HepG2 (cell line): ENCODE measurements at regions not wholly inside any gene's neighbourhood (a gene's known extent, or its start where the extent isn't known, plus 50 kb on each side); places are given as distances from the start of the nearest gene placed in this dataset.

ENCODE experiments used
- ATAC-seq: fragments of 200-7000 bp; cut with Tn5 transposase; 3 replicates; pipeline ENCODE4 v1.9.1; 2020; ENCODE audit warnings: mild to moderate bottlenecking, moderate library complexity
- BruUV-seq: library from RNA; stranded (reverse); fragments of 400-500 nt; replicated peaks from 2 replicates; lab custom pipeline; 2021; lab: Mats Ljungman, UMichigan
- CTCF ChIA-PET: fragments of 300-600 bp; formaldehyde crosslinking; extraction: SDS; loops from one replicate; lab custom pipeline; 2021; ENCODE audit warnings: low total read pairs, inconsistent platforms, low intra/inter-chr PET ratio; lab: Yijun Ruan, JAX
- POLR2A ChIA-PET: fragments of 350-600 bp; sonication (Branson Sonifier 250); formaldehyde crosslinking; loops from one replicate; lab custom pipeline; 2020; ENCODE audit warnings: antibody characterized with exemption, inconsistent platforms; lab: Yijun Ruan, JAX
- DNase-seq: peaks from one replicate; pipeline ENCODE4 v3.0.0-alpha.2; 2015; ENCODE audit warnings: low spot score
- FAIRE-seq: peaks from 3 replicates; lab custom pipeline; 2011; peaks lifted over from hg19 to GRCh38; lab: Jason Lieb, UNC
- H2AFZ ChIP-seq: one replicate; pipeline ENCODE4 v1.6.1; 2011; ENCODE audit warnings: low read length, inconsistent platforms
- H3K27ac ChIP-seq: fragments of 300-600 bp; 3 replicates; pipeline ENCODE4 v1.8.0; 2011; ENCODE audit warnings: mixed run types, mild to moderate bottlenecking, mixed read lengths, low read length, inconsistent platforms; ENCODE audit not compliant: insufficient read depth; ENCODE audit errors: extremely low read length
- H3K27me3 ChIP-seq, 2 experiments: fragments of 200-600 bp in 1 of 2; 2 replicates in 1 of 2; 3 replicates in 1 of 2; pipeline versions ENCODE4 v1.6.0 to v1.8.0; 2011; ENCODE audit warnings: low read length in 2 of 2, mild to moderate bottlenecking in 2 of 2, moderate library complexity in 2 of 2, inconsistent platforms in 1 of 2; ENCODE audit not compliant: insufficient read depth in 2 of 2, control insufficient read depth in 1 of 2
- H3K36me3 ChIP-seq, 2 experiments: fragments of 200-600 bp in 1 of 2; replicated peaks in 1 of 2; 2 replicates in 1 of 2; 3 replicates in 1 of 2; pipeline versions ENCODE4 v1.5.1 to v1.8.0; 2011; ENCODE audit warnings: low read length in 2 of 2, inconsistent platforms in 1 of 2; ENCODE audit not compliant: insufficient read depth in 2 of 2, control insufficient read depth in 1 of 2
- H3K4me1 ChIP-seq: 2 replicates; pipeline ENCODE4 v1.5.1; 2012; ENCODE audit warnings: low read length, inconsistent platforms; ENCODE audit not compliant: insufficient read depth
- H3K4me2 ChIP-seq: 2 replicates; pipeline ENCODE4 v1.6.0; 2011; ENCODE audit warnings: low read depth, low read length, inconsistent platforms
- H3K4me3 ChIP-seq, 3 experiments: fragments of 200-600 bp in 1 of 3; sonication (generic), shearing (Covaris generic) in 1 of 3; replicated peaks in 1 of 3; 2 replicates each; pipeline ENCODE4 v1.5.1; 2011 to 2016; ENCODE audit warnings: low read length in 3 of 3, inconsistent platforms in 2 of 3, low read depth in 2 of 3, mild to moderate bottlenecking in 2 of 3, control low read depth in 1 of 3, mixed read lengths in 1 of 3; ENCODE audit not compliant: insufficient read depth in 1 of 3
- H3K79me2 ChIP-seq: one replicate; pipeline ENCODE4 v1.6.1; 2011; ENCODE audit warnings: low read length, inconsistent platforms; ENCODE audit not compliant: insufficient read depth
- H3K9ac ChIP-seq: 2 replicates; pipeline ENCODE4 v1.6.0; 2011; ENCODE audit warnings: mild to moderate bottlenecking, low read depth, low read length, inconsistent platforms; ENCODE audit not compliant: insufficient read depth
- H3K9me3 ChIP-seq: 2 replicates; pipeline ENCODE4 v1.5.1; 2012; ENCODE audit warnings: mild to moderate bottlenecking, low read length
- H4K20me1 ChIP-seq: 2 replicates; pipeline ENCODE4 v1.6.0; 2011; ENCODE audit warnings: inconsistent platforms, mild to moderate bottlenecking, low read length, moderate library complexity; ENCODE audit not compliant: insufficient read depth
- EEA1 ChIP-seq: sonication (generic); formaldehyde crosslinking; IDR thresholded peaks from 2 replicates; pipeline ENCODE4 v1.5.1; 2020; ENCODE audit warnings: mild to moderate bottlenecking, missing genetic modification reagents, borderline replicate concordance
- GMEB2 ChIP-seq: IDR thresholded peaks from 2 replicates; pipeline ENCODE4 v1.6.1; 2016; ENCODE audit warnings: missing biosample characterization, missing genetic modification reagents, low read depth
- IKZF4 ChIP-seq: sonication (generic); formaldehyde crosslinking; IDR thresholded peaks from 2 replicates; pipeline ENCODE4 v1.5.1; 2020; ENCODE audit warnings: borderline replicate concordance, mild to moderate bottlenecking, low read depth, missing genetic modification reagents; ENCODE audit errors: not compliant biosample characterization
- PHF5A ChIP-seq: IDR thresholded peaks from one replicate; pipeline ENCODE4 v1.6.1; 2018; ENCODE audit warnings: low read depth, missing genetic modification reagents; ENCODE audit not compliant: unreplicated experiment
- YEATS2 ChIP-seq: sonication (generic); formaldehyde crosslinking; IDR thresholded peaks from 2 replicates; pipeline ENCODE4 v1.4.0; 2020; ENCODE audit warnings: missing genetic modification reagents, borderline replicate concordance
- ZBTB44 ChIP-seq: sonication (generic); formaldehyde crosslinking; IDR thresholded peaks from 2 replicates; pipeline ENCODE4 v1.4.0; 2020; ENCODE audit warnings: missing genetic modification reagents
- ZNF550 ChIP-seq: sonication (generic); formaldehyde crosslinking; IDR thresholded peaks from 2 replicates; pipeline ENCODE4 v1.4.0; 2020; ENCODE audit warnings: mild to moderate bottlenecking, missing genetic modification reagents, borderline replicate concordance
- ZNF713 ChIP-seq: sonication (generic); formaldehyde crosslinking; IDR thresholded peaks from 2 replicates; pipeline ENCODE4 v1.4.0; 2020; ENCODE audit warnings: mild to moderate bottlenecking, missing genetic modification reagents
- WGBS: methylation state at CpG from one replicate; pipeline ENCODE4 v1.1.6; 2017; ENCODE audit warnings: low lambda C conversion rate; 5-methylcytosine and 5-hydroxymethylcytosine counted together
- in situ Hi-C: cut with HindIII; loops from 2 replicates; pipeline ENCODE4 v1.10.0; 2017; ENCODE audit warnings: low pct_unique_long_range_greater_than_20kb; ENCODE audit not compliant: extremely low pct_ligation_motif_present
- intact Hi-C: fragments of 100-400 bp; cut with micrococcal nuclease; formaldehyde crosslinking; loops from one replicate; pipeline ENCODE4 v1.10.0; 2022; ENCODE audit not compliant: unreplicated experiment

- no peaks in the 10 kb centered on the region for H4K20me1 ChIP-seq
- no peaks in the 10 kb centered on the region for H3K36me3 ChIP-seq
- CTCF ChIA-PET: no interaction called here
- H2AFZ ChIP-seq: no peak overlapping the region
- H3K9ac ChIP-seq: no peak overlapping the region
- in situ Hi-C loops: no loop called here
- H3K4me1 ChIP-seq: no peaks in the 10 kb centered on the region
- intact Hi-C loops: no loop called here
- 41% methylated on average over 7 of the region's 7 CpGs for WGBS
- DNase-seq: no peak
- H3K4me3 ChIP-seq: no peak overlapping the region
- H3K27ac ChIP-seq: no peak overlapping the region
- no peak for ATAC-seq
- TF ChIP-seq ZNF713 (no peak), IKZF4 (CRISPR knock-in tag) (no peak), YEATS2 (CRISPR knock-in tag) (no peak), ZBTB44 (CRISPR knock-in tag) (no peak), EEA1 (CRISPR knock-in tag) (no peak), PHF5A (no peak), ZNF550 (CRISPR knock-in tag) (no peak), GMEB2 (CRISPR knock-in tag) (no peak)
- TF ChIP-seq, all 625 proteins: peak for 0
- Histone ChIP-seq H3K4me2 (no peak overlapping the region), H3K27me3 (peaks cover 4 to 68% of the 10 kb centered on the region in 2 experiments; a peak in 3 of 5 replicates), H3K9me3 (peaks cover 12% of the 10 kb centered on the region), H3K79me2 (no peaks in the 10 kb centered on the region)
- POLR2A ChIA-PET: no interaction called here
- no TSS peak for BruUV-seq
- no peak for FAIRE-seq
Measured at GRCh38 chr16:86354641-86355513, 155.4 kb upstream of the FOXF1 start.
